Stimulated activated naive CD8-positive, alpha-beta T cell treated with anti-CD3 and anti-CD28 coated beads, Interleukin-15, Interleukin-2, amounts not matched to agents 100 ng/mL and 50 ng/mL, for 24 hours (primary cell): ENCODE measurements at regions not wholly inside any gene's neighbourhood (a gene's known extent, or its start where the extent isn't known, plus 50 kb on each side); places are given as distances from the start of the nearest gene placed in this dataset.

Experiments
- H3K27ac Mint-ChIP-seq: one replicate; pipeline ENCODE4 v1.8.0; 2021; ENCODE audit warnings: mild to moderate bottlenecking, mixed read lengths
- H3K27me3 Mint-ChIP-seq: one replicate; pipeline ENCODE4 v1.8.0; 2021; ENCODE audit warnings: mixed read lengths
- H3K36me3 Mint-ChIP-seq: one replicate; pipeline ENCODE4 v1.8.0; 2021; ENCODE audit warnings: low read depth, mixed read lengths
- H3K4me1 Mint-ChIP-seq: one replicate; pipeline ENCODE4 v1.8.0; 2021; ENCODE audit warnings: low read depth, mixed read lengths
- H3K4me3 Mint-ChIP-seq: one replicate; pipeline ENCODE4 v1.8.0; 2021; ENCODE audit warnings: mild to moderate bottlenecking, mixed read lengths
- H3K9me3 Mint-ChIP-seq: one replicate; pipeline ENCODE4 v1.8.0; 2021; ENCODE audit warnings: mixed read lengths

- H3K4me1 Mint-ChIP-seq = peaks cover 65% of the 10 kb centered on the region
- H3K27me3 Mint-ChIP-seq = no peaks in the 10 kb centered on the region
- no peaks in the 10 kb centered on the region for H3K9me3 Mint-ChIP-seq
- H3K27ac Mint-ChIP-seq = peak overlapping the region; percentile 94
- no peaks in the 10 kb centered on the region for H3K36me3 Mint-ChIP-seq
- peak overlapping the region; percentile 76 for H3K4me3 Mint-ChIP-seq
These were observed 51.2 kb upstream of the CARD11 start for GRCh38 chr7:3094701-3095445.

DNA sequence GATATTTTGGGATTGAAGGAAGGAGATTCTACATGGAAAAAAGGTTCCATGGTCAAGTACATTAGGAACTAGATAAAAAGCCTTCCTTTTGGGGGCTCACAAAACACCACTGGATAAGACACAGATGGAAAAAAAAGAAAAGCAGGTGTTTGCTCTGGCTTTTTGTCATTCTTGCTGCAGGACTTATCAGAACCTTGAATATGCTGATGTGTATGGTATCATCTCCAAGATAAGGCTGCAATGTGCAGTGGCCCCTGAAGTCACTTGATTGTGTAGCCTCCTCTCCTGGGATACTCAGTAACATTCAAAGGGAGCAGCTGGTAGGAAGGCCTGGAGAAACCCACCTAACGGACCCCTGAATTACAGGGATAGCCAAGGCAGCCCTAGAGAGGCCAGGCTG, 54.1 kb upstream of the CARD11 start:
- no peak overlapping the region for H3K4me3 Mint-ChIP-seq
- H3K4me1 Mint-ChIP-seq = peaks cover 59% of the 10 kb centered on the region
- H3K27ac Mint-ChIP-seq = peak overlapping the region; percentile 0
- H3K9me3 Mint-ChIP-seq = no peaks in the 10 kb centered on the region
- no peaks in the 10 kb centered on the region for H3K36me3 Mint-ChIP-seq
- no peaks in the 10 kb centered on the region for H3K27me3 Mint-ChIP-seq

GRCh38 chr7:3102159-3102558, 58.5 kb upstream of the CARD11 start:
- Mint-ChIP-seq H3K27me3 (no peaks in the 10 kb centered on the region), H3K9me3 (no peaks in the 10 kb centered on the region), H3K4me1 (peaks cover 59% of the 10 kb centered on the region), H3K36me3 (no peaks in the 10 kb centered on the region), H3K27ac (peak overlapping the region; percentile 63), H3K4me3 (no peak overlapping the region)

- H3K27me3 Mint-ChIP-seq = no peaks in the 10 kb centered on the region
- peak overlapping the region; percentile 24 for H3K4me3 Mint-ChIP-seq
- H3K27ac Mint-ChIP-seq = peak overlapping the region; percentile 79
- H3K36me3 Mint-ChIP-seq = no peaks in the 10 kb centered on the region
- H3K4me1 Mint-ChIP-seq = peaks cover 74% of the 10 kb centered on the region
- H3K9me3 Mint-ChIP-seq = no peaks in the 10 kb centered on the region
These were observed 60.1 kb upstream of the CARD11 start for GRCh38 chr7:3103614-3104398.

- Mint-ChIP-seq H3K4me1 (peaks cover 83% of the 10 kb centered on the region), H3K4me3 (no peak overlapping the region), H3K9me3 (no peaks in the 10 kb centered on the region), H3K27ac (peak overlapping the region; percentile 77), H3K36me3 (no peaks in the 10 kb centered on the region), H3K27me3 (no peaks in the 10 kb centered on the region)
These were observed 62.2 kb upstream of the CARD11 start for GRCh38 chr7:3105856-3106255.

DNA sequence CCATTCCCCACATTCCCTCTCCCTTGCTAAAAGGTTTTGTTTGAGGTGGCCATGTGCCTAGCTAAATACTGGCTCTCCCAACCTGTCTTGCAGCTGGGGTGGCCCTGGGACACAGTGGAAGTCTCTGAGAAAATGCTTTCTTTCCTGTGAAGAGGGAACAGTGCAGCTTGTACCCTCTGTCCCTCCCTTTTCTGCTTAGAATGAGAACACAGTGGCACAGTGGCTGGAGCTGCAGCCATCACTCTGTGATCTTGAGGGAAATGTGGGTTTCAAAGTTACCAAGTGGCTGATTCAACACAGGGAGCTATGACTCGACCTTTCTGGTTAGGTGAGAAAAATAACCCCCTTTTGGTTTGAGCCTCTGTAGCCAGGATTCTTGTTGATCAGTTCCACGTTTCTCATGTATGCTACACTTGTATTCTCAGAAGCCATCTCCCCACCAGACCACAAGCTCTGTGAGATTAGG, 62.7 kb upstream of the CARD11 start:
- H3K4me3 Mint-ChIP-seq = peak overlapping the region; percentile 27
- H3K27me3 Mint-ChIP-seq = no peaks in the 10 kb centered on the region
- H3K9me3 Mint-ChIP-seq = no peaks in the 10 kb centered on the region
- peak overlapping the region; percentile 77 for H3K27ac Mint-ChIP-seq
- H3K4me1 Mint-ChIP-seq = peaks cover 85% of the 10 kb centered on the region
- no peaks in the 10 kb centered on the region for H3K36me3 Mint-ChIP-seq

DNA sequence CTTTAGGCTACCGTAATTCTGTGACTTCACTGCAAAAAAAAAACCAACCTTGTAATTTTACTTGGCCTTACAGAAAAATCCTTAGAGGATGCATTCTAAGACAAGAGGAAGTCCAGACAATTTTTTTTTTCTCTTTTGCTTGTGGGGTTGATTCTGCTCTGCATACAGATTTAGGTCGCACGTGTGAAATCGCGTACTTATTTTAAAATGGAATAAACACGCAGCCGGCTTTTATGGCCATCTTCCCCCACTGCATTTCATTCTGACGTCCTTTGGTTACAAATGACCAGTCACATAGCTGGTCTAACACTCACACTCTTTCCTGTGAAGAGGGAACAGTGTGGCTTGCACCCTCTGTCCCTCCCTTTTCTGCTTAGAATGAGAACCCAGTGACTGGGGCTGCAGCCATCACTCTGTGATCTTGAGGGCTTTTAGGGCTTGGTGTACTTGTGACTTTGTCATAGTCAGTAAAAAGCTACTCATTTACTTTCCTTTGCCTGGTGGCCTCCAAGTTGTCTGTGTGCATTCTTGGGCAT, 63.6 kb upstream of the CARD11 start:
- peaks cover 81% of the 10 kb centered on the region for H3K4me1 Mint-ChIP-seq
- H3K9me3 Mint-ChIP-seq = no peaks in the 10 kb centered on the region
- H3K27ac Mint-ChIP-seq = peak overlapping the region; percentile 77
- no peaks in the 10 kb centered on the region for H3K36me3 Mint-ChIP-seq
- no peaks in the 10 kb centered on the region for H3K27me3 Mint-ChIP-seq
- peak overlapping the region; percentile 27 for H3K4me3 Mint-ChIP-seq

GRCh38 chr7:3107889-3108570, 64.4 kb upstream of the CARD11 start:
- Mint-ChIP-seq H3K36me3 (no peaks in the 10 kb centered on the region), H3K4me3 (no peak overlapping the region), H3K4me1 (peaks cover 82% of the 10 kb centered on the region), H3K27me3 (no peaks in the 10 kb centered on the region), H3K9me3 (peaks cover 4% of the 10 kb centered on the region), H3K27ac (peak overlapping the region; percentile 67)

DNA sequence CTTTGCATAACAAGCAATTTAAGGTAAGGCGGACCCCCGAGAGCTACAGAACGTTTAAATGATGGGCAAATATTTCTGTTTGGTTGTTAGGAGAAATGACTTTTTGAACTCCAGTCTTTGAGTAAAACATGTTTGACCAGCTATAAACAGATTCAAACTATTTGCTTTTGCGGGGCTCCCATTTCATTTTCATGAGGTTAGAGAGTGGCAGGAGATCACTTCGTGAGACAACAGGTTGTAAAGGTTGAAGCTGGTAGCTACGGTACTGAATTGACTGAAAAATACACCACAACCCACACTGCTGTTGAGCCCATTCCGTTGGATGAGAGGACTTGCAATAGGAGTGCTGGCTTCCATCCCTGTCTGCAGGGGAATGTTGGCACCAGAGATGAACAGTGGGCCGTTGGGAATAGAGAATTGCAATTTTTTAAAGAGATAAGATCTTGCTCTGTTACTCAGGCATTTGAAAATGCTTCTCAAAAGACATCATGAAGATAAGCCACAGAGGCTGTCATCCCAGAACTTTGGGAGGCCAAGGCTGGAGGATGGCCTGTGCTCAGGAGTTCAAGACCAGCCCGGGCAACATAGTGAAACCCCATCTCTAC, 65.7 kb upstream of the CARD11 start:
- H3K27me3 Mint-ChIP-seq = no peaks in the 10 kb centered on the region
- H3K36me3 Mint-ChIP-seq = no peaks in the 10 kb centered on the region
- no peak overlapping the region for H3K4me3 Mint-ChIP-seq
- H3K9me3 Mint-ChIP-seq = peaks cover 11% of the 10 kb centered on the region
- H3K4me1 Mint-ChIP-seq = peaks cover 76% of the 10 kb centered on the region
- no peak overlapping the region for H3K27ac Mint-ChIP-seq

DNA sequence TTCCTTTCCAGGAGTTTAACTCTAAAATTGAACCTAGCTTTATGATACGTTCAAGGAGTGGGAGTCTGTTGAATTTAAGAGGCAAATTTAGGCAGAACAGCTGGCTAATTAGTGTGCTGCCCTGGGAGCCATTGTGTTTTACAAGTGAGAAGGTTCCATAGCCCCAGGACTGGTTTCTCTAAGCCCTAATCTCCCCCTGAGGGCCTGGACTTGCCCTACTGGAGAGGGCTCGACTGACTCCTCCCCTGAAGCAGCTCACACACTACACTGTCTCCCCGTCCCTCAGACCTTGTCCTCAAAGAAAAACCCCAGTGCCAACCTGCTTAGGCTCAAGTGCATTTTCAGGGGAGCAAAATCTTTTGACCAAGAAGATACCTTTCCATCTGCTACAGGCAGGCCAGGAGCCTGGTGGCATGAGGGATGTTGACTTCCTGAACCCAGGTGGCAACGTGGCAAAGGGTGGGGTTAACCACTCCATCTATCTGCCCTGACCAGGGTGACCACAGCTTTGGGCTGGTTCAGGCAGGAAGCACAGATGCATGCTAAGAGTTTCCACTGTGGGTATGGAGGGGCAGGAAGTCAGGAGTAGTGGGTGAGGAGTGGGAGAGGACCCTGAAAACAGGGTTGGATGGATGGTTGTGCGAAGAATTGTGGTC, 68.9 kb upstream of the CARD11 start:
- peaks cover 4% of the 10 kb centered on the region for H3K27me3 Mint-ChIP-seq
- peak overlapping the region; percentile 59 for H3K4me3 Mint-ChIP-seq

GRCh38 chr7:3114917-3115316, 71.2 kb upstream of the CARD11 start:
- Mint-ChIP-seq H3K36me3 (no peaks in the 10 kb centered on the region), H3K27me3 (peaks cover 4% of the 10 kb centered on the region), H3K4me3 (no peak overlapping the region), H3K9me3 (peaks cover 12% of the 10 kb centered on the region), H3K27ac (no peak overlapping the region), H3K4me1 (peaks cover 62% of the 10 kb centered on the region)

More for the DNA sequence above, 68.9 kb upstream of the CARD11 start:
- Mint-ChIP-seq H3K4me1 (peaks cover 66% of the 10 kb centered on the region), H3K9me3 (peaks cover 11% of the 10 kb centered on the region), H3K27ac (peak overlapping the region; percentile 86), H3K36me3 (no peaks in the 10 kb centered on the region)

DNA sequence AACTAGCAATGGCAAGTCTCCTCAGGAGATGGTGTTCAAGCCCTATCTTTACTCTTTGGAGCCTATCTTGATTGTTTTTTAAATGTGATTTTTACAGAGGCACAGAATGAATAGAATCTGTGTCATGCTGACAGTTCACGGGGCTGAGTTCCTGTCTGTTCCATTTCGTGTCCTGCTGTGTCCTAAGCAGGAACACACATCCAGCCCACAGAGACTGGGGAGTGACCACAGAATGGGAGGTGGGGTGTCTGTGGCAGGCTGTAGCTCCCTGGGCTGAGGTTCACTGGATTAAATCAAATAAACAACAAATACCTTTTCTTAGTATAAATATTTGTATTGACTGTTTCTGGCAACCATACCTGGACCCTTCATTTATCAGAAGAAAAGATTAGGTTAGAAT, 73.4 kb upstream of the CARD11 start:
- Mint-ChIP-seq H3K9me3 (peaks cover 22% of the 10 kb centered on the region), H3K27ac (no peak overlapping the region), H3K27me3 (peaks cover 4% of the 10 kb centered on the region), H3K4me1 (peaks cover 51% of the 10 kb centered on the region), H3K36me3 (peaks cover 5% of the 10 kb centered on the region), H3K4me3 (no peak overlapping the region)

- Mint-ChIP-seq H3K27ac (no peak overlapping the region), H3K4me3 (no peak overlapping the region), H3K36me3 (peaks cover 5% of the 10 kb centered on the region), H3K4me1 (peaks cover 45% of the 10 kb centered on the region), H3K27me3 (peaks cover 4% of the 10 kb centered on the region), H3K9me3 (peaks cover 23% of the 10 kb centered on the region)
These were observed 74.0 kb upstream of the CARD11 start for GRCh38 chr7:3117488-3118231.
